Fibroblast of mammary gland (primary cell): ENCODE measurements at regions not wholly inside any gene's neighbourhood (a gene's known extent, or its start where the extent isn't known, plus 50 kb on each side); places are given as distances from the start of the nearest gene placed in this dataset.
A peak's percentile ranks its signal among the peaks of the same experiment; 100 is the strongest.

Experiments
- DNase-seq: peaks from one replicate; pipeline ENCODE4 v3.0.0-alpha.2; 2010; ENCODE audit warnings: low read depth
- H3K4me3 ChIP-seq: 2 replicates; pipeline ENCODE4 v1.5.1; 2011; ENCODE audit warnings: low read depth, mild to moderate bottlenecking, low read length, moderate library complexity; ENCODE audit not compliant: control insufficient read depth
- TF ChIP-seq, protein P1 (sequence below): conservative IDR thresholded peaks from 2 replicates; pipeline ENCODE4 v1.5.1; 2011; ENCODE audit warnings: low read depth, low read length, inconsistent platforms; ENCODE audit not compliant: control insufficient read depth, insufficient read depth

DNA sequence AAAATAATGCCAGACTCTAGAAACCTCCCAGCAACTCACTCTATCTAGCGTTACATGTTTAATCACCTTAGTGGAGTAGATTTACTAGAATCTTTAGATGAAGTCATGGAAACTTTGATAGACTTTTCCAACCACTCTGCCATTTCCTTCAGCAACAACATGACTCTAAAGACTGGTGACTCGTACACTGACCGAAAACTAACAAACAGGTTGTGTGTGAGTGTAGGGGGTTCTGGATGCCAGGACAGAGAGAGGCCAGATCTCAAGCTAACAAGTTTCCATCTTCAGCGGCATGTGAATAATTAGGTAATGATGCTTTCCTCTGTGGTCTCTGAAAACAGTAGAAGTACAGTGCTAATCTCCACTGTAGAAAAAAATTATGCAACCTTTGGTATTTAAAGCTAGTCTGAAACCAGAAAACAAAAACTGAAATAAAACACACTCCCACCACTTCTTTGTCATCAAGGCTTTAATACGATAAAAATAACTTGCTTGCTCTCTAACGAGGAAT is 286.4 kb downstream of the PRDM5 start:
- peak; percentile 11 for DNase-seq
- H3K4me3 ChIP-seq: no peak overlapping the region
- TF ChIP-seq, protein P1, sequence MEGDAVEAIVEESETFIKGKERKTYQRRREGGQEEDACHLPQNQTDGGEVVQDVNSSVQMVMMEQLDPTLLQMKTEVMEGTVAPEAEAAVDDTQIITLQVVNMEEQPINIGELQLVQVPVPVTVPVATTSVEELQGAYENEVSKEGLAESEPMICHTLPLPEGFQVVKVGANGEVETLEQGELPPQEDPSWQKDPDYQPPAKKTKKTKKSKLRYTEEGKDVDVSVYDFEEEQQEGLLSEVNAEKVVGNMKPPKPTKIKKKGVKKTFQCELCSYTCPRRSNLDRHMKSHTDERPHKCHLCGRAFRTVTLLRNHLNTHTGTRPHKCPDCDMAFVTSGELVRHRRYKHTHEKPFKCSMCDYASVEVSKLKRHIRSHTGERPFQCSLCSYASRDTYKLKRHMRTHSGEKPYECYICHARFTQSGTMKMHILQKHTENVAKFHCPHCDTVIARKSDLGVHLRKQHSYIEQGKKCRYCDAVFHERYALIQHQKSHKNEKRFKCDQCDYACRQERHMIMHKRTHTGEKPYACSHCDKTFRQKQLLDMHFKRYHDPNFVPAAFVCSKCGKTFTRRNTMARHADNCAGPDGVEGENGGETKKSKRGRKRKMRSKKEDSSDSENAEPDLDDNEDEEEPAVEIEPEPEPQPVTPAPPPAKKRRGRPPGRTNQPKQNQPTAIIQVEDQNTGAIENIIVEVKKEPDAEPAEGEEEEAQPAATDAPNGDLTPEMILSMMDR: no peak

DNA sequence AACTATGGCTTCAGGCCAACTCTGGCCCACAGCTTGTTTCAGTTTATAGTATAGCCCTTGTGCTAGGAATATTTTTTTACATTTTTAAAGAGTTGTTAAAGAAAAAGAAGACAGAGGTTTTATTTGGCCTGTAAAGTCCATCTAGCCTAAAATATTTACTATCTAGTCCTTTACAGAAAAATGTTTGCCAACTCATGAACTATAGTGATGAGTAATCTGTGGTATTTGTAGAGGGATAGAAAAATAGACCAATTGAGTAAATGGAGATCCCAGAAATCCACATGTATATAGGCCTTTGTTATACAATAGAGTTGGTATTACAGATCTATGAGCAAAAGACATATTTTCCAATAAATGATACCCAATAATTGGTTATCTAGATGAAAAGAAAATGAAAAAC is 288.7 kb downstream of the PRDM5 start:
- DNase-seq: peak; percentile 25
- H3K4me3 ChIP-seq: no peak overlapping the region
- TF ChIP-seq, protein P1: no peak

DNA sequence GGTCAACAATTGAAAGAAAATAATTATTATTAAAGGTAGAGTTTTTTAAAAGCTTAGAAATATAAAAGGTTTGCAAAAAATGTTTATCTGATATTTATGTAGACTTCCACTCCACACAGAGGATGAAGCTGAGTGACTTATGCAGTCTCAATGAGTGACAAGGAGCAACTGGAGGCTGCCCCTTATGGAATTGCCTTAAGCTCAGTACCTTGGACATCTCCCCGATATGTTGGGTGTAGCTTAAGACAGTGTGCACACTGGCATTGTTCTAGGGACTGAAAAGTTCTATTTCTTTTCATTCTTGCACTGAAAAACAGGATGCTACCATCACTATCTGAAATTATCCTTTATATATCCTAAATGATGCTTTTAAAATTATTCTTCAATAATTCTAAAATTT is 292.1 kb downstream of the PRDM5 start:
- H3K4me3 ChIP-seq: no peak overlapping the region
- TF ChIP-seq, protein P1: no peak
- DNase-seq: peak; percentile 3

DNA sequence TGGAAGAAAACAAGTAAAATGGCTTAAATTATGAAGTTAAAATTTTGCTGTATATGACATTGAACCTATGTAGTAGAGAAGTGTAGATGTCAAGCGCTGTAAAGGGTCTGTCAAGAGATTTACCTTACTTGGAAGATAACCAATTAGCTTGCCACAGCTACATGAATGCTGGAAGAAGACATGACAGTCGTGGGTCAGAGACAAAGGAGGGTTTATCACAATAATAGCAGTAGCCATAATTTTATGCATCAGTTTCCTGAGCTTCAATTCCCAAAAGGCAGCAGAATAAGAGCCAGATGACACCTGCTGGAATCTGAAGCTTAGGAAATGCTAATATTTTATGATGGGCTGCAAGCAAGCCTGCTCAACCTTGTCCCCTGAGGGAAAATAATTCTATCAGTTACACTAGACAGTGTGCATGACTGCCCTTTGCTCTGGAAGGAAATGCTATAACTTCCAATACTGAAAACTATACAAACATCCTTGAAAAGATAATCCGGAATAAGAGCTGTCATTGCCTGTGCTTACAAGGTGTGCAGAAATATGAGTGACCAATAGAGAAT is 292.9 kb downstream of the PRDM5 start:
- no peak overlapping the region for H3K4me3 ChIP-seq

DNA sequence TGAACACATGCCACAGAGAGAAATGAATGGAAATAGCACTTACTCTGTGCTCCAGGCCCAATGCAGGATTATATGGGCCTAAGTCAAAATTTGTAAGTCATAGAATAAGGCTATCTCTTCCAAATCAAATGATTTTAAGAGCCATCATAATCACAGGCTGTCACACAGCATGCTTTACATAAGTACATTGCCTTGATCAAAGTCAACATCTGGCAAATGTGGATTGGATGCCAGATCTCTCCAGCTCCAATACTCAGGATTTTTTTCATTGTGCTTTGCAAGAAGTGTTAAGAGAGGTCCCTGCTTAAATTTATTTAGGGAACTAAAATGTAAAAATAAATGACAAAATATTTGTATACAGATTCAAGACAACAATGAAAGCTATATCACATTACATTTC is 299.9 kb downstream of the PRDM5 start:
- TF ChIP-seq, protein P1: no peak
- no peak for DNase-seq
- no peak overlapping the region for H3K4me3 ChIP-seq

More for the DNA sequence above, 292.9 kb downstream of the PRDM5 start:
- TF ChIP-seq, protein P1: no peak
- DNase-seq: no peak

DNA sequence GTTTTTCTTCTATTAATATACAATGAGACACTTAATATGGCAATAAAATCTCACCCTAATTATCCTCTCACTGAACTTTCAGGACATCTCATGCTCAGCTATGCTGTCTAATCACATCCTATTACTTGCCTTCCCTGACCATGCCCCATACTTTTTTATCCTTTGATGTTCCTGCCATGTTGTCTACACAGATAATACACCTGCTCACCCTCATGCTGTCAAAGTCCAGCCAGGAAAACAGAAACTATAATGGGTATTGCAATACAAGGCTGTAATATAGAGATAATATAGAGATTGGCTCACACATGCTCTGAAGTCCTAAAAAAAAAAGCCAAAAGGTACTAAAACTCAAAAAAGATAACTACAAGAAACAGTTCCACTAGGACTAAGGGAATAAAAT is 305.4 kb downstream of the PRDM5 start:
- no peak for DNase-seq
- no peak overlapping the region for H3K4me3 ChIP-seq
- TF ChIP-seq, protein P1: no peak

DNA sequence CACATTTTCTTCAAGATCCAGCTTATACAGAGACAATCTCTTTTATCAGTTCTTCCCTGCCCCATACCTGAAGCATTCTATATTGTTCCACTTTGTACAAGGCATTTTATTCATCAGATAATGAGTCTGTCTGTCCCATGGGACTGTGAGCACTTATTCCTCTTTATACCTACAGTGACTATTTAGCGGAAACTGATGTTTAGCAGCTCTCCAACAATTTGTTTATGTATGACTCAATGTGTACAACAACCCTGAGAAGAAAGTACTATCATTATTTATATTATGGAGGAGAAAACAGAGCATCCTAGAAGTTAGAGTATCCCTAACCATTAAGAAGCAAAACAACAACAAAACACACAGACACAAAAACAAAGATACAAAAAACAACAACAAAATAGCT is 306.5 kb downstream of the PRDM5 start:
- TF ChIP-seq, protein P1: no peak
- no peak overlapping the region for H3K4me3 ChIP-seq
- DNase-seq: peak; percentile 17
